Lower leg skin (tissue), 4 donors: ENCODE measurements at regions not wholly inside any gene's neighbourhood (a gene's known extent, or its start where the extent isn't known, plus 50 kb on each side); places are given as distances from the start of the nearest gene placed in this dataset.

ENCODE experiments used
- DNase-seq, 2 donors: peaks; one replicate each; pipeline ENCODE4 v3.0.0-alpha.2; 2019; ENCODE audit warnings: low spot score in 2 of 2
- H3K4me3 ChIP-seq: fragments of 200-600 bp; sonication (generic); 2 replicates; pipeline ENCODE4 v1.5.1; 2017; ENCODE audit warnings: mild to moderate bottlenecking, low read depth; ENCODE audit not compliant: poor library complexity, severe bottlenecking
- POLR2A ChIP-seq, 2 donors: fragments of 450-650 bp; IDR thresholded peaks; one replicate each; pipeline ENCODE4 v1.6.1; 2016 to 2017; ENCODE audit warnings: antibody characterized with exemption in 2 of 2, mild to moderate bottlenecking in 1 of 2, moderate library complexity in 1 of 2
- WGBS, 2 donors: methylation state at CpG; one replicate each; pipeline ENCODE4 v1.1.5; 2018; 5-methylcytosine and 5-hydroxymethylcytosine counted together
- intact Hi-C: fragments of 100-400 bp; cut with DNase I; formaldehyde crosslinking; loops from one replicate; pipeline ENCODE4 v1.15.0; 2023; ENCODE audit warnings: low total_unique reads
- TF ChIP-seq, protein P1 (sequence below), 3 donors: fragments of 450-650 bp; IDR thresholded peaks; one replicate each; pipeline ENCODE4 v1.5.1; 2016; ENCODE audit warnings: antibody characterized with exemption in 3 of 3, mild to moderate bottlenecking in 3 of 3, moderate library complexity in 2 of 3

DNA sequence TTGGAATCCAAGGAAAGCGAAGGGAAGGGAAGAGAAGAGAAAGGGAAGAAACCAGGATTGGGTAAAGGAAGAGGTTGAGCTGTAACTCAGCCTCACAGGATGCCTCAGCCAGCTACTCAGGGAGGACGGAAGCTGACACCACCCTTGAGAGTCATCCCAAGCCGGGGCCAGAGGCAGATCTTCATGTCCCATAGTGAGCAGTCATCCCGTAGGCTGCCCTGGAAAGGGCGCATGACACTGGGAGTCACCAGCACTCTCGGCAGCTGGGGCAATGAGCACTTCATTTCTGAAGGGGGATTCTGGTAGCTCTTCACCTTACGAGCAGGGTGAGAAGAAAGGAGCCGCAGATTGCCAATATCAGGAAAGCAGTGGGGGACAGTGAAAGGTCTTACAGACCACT, 60.1 kb upstream of the PCSK6 start:
- WGBS, 2 donors = 66 to 86% methylated on average over 8 of the region's 8 CpGs
- no peak for TF ChIP-seq POLR2A (IDR thresholded peaks at IDR 0.05)
- TF ChIP-seq, protein P1, sequence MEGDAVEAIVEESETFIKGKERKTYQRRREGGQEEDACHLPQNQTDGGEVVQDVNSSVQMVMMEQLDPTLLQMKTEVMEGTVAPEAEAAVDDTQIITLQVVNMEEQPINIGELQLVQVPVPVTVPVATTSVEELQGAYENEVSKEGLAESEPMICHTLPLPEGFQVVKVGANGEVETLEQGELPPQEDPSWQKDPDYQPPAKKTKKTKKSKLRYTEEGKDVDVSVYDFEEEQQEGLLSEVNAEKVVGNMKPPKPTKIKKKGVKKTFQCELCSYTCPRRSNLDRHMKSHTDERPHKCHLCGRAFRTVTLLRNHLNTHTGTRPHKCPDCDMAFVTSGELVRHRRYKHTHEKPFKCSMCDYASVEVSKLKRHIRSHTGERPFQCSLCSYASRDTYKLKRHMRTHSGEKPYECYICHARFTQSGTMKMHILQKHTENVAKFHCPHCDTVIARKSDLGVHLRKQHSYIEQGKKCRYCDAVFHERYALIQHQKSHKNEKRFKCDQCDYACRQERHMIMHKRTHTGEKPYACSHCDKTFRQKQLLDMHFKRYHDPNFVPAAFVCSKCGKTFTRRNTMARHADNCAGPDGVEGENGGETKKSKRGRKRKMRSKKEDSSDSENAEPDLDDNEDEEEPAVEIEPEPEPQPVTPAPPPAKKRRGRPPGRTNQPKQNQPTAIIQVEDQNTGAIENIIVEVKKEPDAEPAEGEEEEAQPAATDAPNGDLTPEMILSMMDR (IDR thresholded peaks at IDR 0.05) = no peak
- intact Hi-C loops = no loop called here

DNA sequence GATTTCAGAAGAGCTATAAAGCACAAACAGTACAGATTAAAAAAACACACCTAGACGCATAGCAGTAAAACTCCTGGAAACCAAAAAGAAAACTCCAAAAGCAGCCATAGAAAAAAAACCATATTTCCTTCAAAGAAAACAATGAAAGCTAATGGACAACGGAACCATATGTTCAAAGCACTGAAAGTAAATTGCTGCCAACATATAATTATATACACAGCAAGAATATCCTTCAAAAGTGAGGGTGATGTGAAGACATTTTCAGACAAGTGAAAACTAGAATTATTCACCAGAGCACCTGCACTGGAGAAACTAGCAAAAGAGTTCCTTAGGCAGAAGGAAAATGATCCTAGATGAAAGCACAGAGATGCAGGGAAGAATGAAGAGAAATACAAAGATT, 58.2 kb upstream of the PCSK6 start:
- TF ChIP-seq, protein P1 (IDR thresholded peaks at IDR 0.05) = no peak
- no peak for TF ChIP-seq POLR2A (IDR thresholded peaks at IDR 0.05)
- intact Hi-C loops = no loop called here
- no peak for DNase-seq
- 55 to 64% methylated on average over 2 of the region's 2 CpGs for WGBS, 2 donors
- no peak overlapping the region for H3K4me3 ChIP-seq

More for the DNA sequence above, 60.1 kb upstream of the PCSK6 start:
- H3K4me3 ChIP-seq = no peak overlapping the region
- peak in 1 of 2 donors; percentile 76 for DNase-seq

DNA sequence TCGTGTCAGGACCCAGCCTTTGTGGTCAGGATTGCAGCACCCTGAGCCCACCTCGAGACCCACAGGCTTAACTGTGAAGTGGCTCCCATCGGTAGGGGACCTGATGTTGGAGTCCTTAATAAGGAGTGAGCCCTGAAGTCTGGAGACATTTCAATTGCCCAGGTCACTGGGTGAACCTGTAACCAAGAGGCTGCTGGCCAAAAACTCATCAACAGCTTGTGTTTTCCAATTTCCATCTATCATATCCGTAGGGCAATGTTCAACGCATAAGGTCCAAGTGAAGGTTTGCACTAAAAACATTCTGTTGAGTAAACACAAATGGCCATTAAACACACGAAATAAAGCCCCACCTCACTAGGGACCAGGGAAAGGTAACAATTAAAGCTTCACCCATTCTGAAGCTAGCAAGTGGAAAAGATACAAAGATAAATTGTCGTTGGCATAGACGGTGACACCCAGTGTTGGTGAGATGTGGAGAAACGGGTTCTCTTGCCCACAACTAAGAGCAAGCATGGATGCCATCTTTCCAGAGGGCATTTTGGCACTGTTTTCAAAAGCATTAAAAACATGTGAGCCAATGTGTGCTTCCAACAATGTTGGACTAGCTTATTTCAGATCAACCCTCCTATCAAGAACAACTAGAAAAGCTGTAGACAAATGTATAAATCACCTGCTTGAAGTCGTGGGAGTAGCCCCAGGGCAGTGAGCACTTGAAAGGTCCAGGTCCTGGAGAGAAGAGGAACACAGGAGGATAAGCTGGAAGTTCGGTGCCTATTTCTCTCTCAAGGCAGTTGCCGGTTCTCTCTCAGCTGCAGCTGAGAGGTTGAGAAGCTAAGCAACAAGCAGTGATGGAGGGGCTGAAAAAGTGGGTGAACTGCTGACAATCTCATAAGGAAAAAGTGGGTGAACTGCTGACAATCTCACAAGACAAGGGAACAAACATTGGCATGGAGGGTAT, 56.3 kb upstream of the PCSK6 start:
- no peak for TF ChIP-seq POLR2A (IDR thresholded peaks at IDR 0.05)
- TF ChIP-seq, protein P1 (IDR thresholded peaks at IDR 0.05) = no peak
- no peak overlapping the region for H3K4me3 ChIP-seq
- peak in 1 of 2 donors; percentile 20 for DNase-seq
- 47 to 56% methylated on average over 12 of the region's 12 CpGs for WGBS, 2 donors
- intact Hi-C loops = no loop called here

DNA sequence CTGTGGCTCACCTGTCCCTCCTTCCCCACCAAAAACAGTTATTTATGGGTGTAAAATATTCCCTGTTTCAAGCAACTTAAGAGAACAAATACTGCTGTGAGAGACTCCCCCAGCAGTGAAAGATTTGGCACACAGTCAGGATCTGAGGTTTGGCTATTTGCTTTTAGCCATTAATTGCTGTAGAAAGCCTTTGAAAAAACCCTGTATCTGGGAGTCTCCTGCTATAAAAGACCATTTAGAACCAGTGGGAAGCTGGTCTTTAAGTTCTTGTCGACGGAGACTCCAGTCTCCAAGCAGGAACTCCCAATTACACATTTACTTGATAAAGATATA, 55.1 kb upstream of the PCSK6 start:
- intact Hi-C loops = no loop called here
- TF ChIP-seq POLR2A (IDR thresholded peaks at IDR 0.05) = no peak
- 56 to 63% methylated on average over 2 of the region's 2 CpGs for WGBS, 2 donors
- no peak overlapping the region for H3K4me3 ChIP-seq
- no peak for DNase-seq

DNA sequence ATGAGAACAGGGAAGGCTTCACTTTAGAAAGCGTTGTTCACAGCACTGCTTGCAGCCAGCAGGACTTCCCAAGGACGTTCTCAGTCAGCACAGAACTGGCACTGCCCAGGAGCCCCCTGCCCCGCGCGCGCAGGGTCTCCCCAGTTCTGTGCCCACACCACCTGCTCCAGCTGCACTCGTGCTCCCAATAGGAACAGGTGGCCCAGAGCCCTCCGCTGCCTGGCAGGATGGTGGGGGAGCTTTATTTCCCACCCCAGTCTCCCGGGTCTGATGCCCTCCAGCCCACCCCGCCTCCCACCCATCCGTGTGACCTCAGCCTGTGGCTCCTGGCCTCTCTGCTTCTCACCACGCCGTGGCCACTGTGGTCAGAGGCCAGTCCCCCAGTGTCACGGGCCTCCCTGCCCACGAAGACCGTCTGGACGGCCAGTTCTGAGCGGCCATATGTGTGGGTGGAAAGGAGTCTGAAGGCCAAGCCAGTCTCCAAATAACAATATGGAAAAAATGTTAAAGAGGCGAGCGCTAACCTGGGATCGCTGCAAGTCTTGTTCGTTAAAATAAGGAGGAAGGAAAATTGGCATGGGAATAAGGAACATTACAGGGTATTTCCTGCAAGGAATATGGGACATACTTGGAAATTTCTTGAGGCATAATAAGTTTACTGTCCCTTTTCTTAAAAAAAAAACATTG, 54.6 kb upstream of the PCSK6 start:
- H3K4me3 ChIP-seq = no peak overlapping the region
- DNase-seq = no peak
- intact Hi-C loops = no loop called here
- 72 to 73% methylated on average over 21 to 22 of the region's 22 CpGs for WGBS, 2 donors
- TF ChIP-seq, protein P1 (IDR thresholded peaks at IDR 0.05) = no peak
- no peak for TF ChIP-seq POLR2A (IDR thresholded peaks at IDR 0.05)

- 73 to 74% methylated on average over 12 of the region's 12 CpGs for WGBS, 2 donors
- TF ChIP-seq POLR2A (IDR thresholded peaks at IDR 0.05) = no peak
- TF ChIP-seq, protein P1 (IDR thresholded peaks at IDR 0.05) = no peak
- DNase-seq = peak in 1 of 2 donors; percentile 71
- intact Hi-C loops = no loop called here
- no peak overlapping the region for H3K4me3 ChIP-seq
Measured at GRCh38 chr15:101543431-101543830, 53.9 kb upstream of the PCSK6 start.
